Astrocyte (in vitro differentiated cells and primary cell): ENCODE measurements at regions not wholly inside any gene's neighbourhood (a gene's known extent, or its start where the extent isn't known, plus 50 kb on each side); places are given as distances from the start of the nearest gene placed in this dataset.

Experiments
- DNase-seq: peaks from one replicate; pipeline ENCODE4 v3.0.0-alpha.2; 2010; ENCODE audit warnings: low read depth
- FAIRE-seq: peaks from 2 replicates; lab custom pipeline; 2011; peaks lifted over from hg19 to GRCh38; lab: Jason Lieb, UNC
- H2AFZ ChIP-seq: 2 replicates; pipeline ENCODE4 v1.6.0; 2012; ENCODE audit warnings: low read depth, low read length, inconsistent platforms
- H3K27ac ChIP-seq: 2 replicates; pipeline ENCODE4 v1.5.1; 2011; ENCODE audit warnings: low read depth, low read length, inconsistent platforms
- H3K27me3 ChIP-seq: 2 replicates; pipeline ENCODE4 v1.6.0; 2011; ENCODE audit warnings: low read length, inconsistent platforms; ENCODE audit not compliant: insufficient read depth
- H3K36me3 ChIP-seq: 2 replicates; pipeline ENCODE4 v1.5.1; 2011; ENCODE audit warnings: low read length, inconsistent platforms; ENCODE audit not compliant: insufficient read depth
- H3K4me1 ChIP-seq: 2 replicates; pipeline ENCODE4 v1.5.1; 2011; ENCODE audit warnings: low read length, inconsistent platforms; ENCODE audit not compliant: insufficient read depth
- H3K4me2 ChIP-seq: 2 replicates; pipeline ENCODE4 v1.6.0; 2012; ENCODE audit warnings: low read length, inconsistent platforms
- H3K4me3 ChIP-seq: 2 replicates; pipeline ENCODE4 v1.5.1; 2011; ENCODE audit warnings: low read depth, mild to moderate bottlenecking, low read length, inconsistent platforms; ENCODE audit not compliant: insufficient read depth
- H3K79me2 ChIP-seq: 2 replicates; pipeline ENCODE4 v1.6.0; 2012; ENCODE audit warnings: mild to moderate bottlenecking, low read length, inconsistent platforms; ENCODE audit not compliant: insufficient read depth
- H3K9ac ChIP-seq: 2 replicates; pipeline ENCODE4 v1.6.0; 2012; ENCODE audit warnings: mild to moderate bottlenecking, low read length, inconsistent platforms
- H3K9me3 ChIP-seq: 2 replicates; pipeline ENCODE4 v1.5.1; 2012; ENCODE audit warnings: low read depth, mild to moderate bottlenecking, low read length, inconsistent platforms; ENCODE audit not compliant: insufficient read depth
- H4K20me1 ChIP-seq: 2 replicates; pipeline ENCODE4 v1.6.0; 2012; ENCODE audit warnings: low read length, inconsistent platforms; ENCODE audit not compliant: insufficient read depth
- H3K27ac Mint-ChIP-seq: one replicate; pipeline ENCODE4 v1.8.0; 2021; ENCODE audit warnings: mild to moderate bottlenecking, mixed read lengths; ENCODE audit not compliant: unreplicated experiment
- H3K27me3 Mint-ChIP-seq: one replicate; pipeline ENCODE4 v1.8.0; 2021; ENCODE audit warnings: low read depth, mixed read lengths; ENCODE audit not compliant: unreplicated experiment
- H3K36me3 Mint-ChIP-seq: one replicate; pipeline ENCODE4 v1.8.0; 2021; ENCODE audit warnings: low read depth, mixed read lengths; ENCODE audit not compliant: unreplicated experiment
- H3K4me1 Mint-ChIP-seq: one replicate; pipeline ENCODE4 v1.8.0; 2021; ENCODE audit warnings: low read depth, mixed read lengths; ENCODE audit not compliant: unreplicated experiment
- H3K4me3 Mint-ChIP-seq: one replicate; pipeline ENCODE4 v1.8.0; 2021; ENCODE audit warnings: mild to moderate bottlenecking, moderate library complexity, mixed read lengths; ENCODE audit not compliant: unreplicated experiment
- H3K9me3 Mint-ChIP-seq: one replicate; pipeline ENCODE4 v1.8.0; 2021; ENCODE audit warnings: mild to moderate bottlenecking, mixed read lengths; ENCODE audit not compliant: unreplicated experiment
- CTCF ChIP-seq: IDR thresholded peaks from 2 replicates; pipeline ENCODE4 v1.5.1; 2011; ENCODE audit warnings: low read depth, mild to moderate bottlenecking, inconsistent platforms, low read length, moderate library complexity; ENCODE audit not compliant: insufficient read depth
- EZH2 ChIP-seq: IDR thresholded peaks from 2 replicates; pipeline ENCODE4 v1.6.1; 2012; ENCODE audit warnings: mild to moderate bottlenecking, low read length, inconsistent platforms; ENCODE audit not compliant: insufficient read depth

- Histone ChIP-seq H3K9me3 (peaks cover 3% of the 10 kb centered on the region), H3K4me3 (no peak overlapping the region), H3K4me2 (no peak overlapping the region), H3K9ac (no peak overlapping the region), H4K20me1 (no peaks in the 10 kb centered on the region), H3K79me2 (no peaks in the 10 kb centered on the region), H3K27me3 (no peaks in the 10 kb centered on the region), H3K4me1 (peaks cover 5% of the 10 kb centered on the region), H3K36me3 (no peaks in the 10 kb centered on the region), H3K27ac (no peak overlapping the region), H2AFZ (no peak overlapping the region)
- DNase-seq (no peak), FAIRE-seq (no peak)
- TF ChIP-seq CTCF (no peak), EZH2 (no peak)
- no peak overlapping the region for H3K27ac Mint-ChIP-seq
- H3K4me3 Mint-ChIP-seq: no peak overlapping the region
- peaks cover 7% of the 10 kb centered on the region for H3K9me3 Mint-ChIP-seq
- no peaks in the 10 kb centered on the region for H3K36me3 Mint-ChIP-seq
- peaks cover 3% of the 10 kb centered on the region for H3K4me1 Mint-ChIP-seq
- H3K27me3 Mint-ChIP-seq: no peaks in the 10 kb centered on the region
Measured at GRCh38 chr13:109940637-109941036, 154.3 kb upstream of the IRS2 start.

GRCh38 chr13:109939838-109940237 is 153.5 kb upstream of the IRS2 start:
- FAIRE-seq: no peak
- no peak for DNase-seq

More at GRCh38 chr13:109939838-109940237, 153.5 kb upstream of the IRS2 start:
- H3K4me2 ChIP-seq: no peak overlapping the region
- H3K27ac ChIP-seq: no peak overlapping the region
- no peak overlapping the region for H3K4me3 ChIP-seq
- H3K9me3 Mint-ChIP-seq: peaks cover 7% of the 10 kb centered on the region
- H3K36me3 ChIP-seq: no peaks in the 10 kb centered on the region
- no peaks in the 10 kb centered on the region for H3K27me3 ChIP-seq
- H3K79me2 ChIP-seq: no peaks in the 10 kb centered on the region
- H2AFZ ChIP-seq: no peak overlapping the region
- H4K20me1 ChIP-seq: no peaks in the 10 kb centered on the region
- no peak overlapping the region for H3K27ac Mint-ChIP-seq
- no peaks in the 10 kb centered on the region for H3K4me1 Mint-ChIP-seq
- no peak overlapping the region for H3K4me3 Mint-ChIP-seq
- peaks cover 5% of the 10 kb centered on the region for H3K4me1 ChIP-seq
- no peaks in the 10 kb centered on the region for H3K27me3 Mint-ChIP-seq
- no peaks in the 10 kb centered on the region for H3K36me3 Mint-ChIP-seq
- H3K9ac ChIP-seq: no peak overlapping the region
- H3K9me3 ChIP-seq: no peaks in the 10 kb centered on the region
- TF ChIP-seq CTCF: no peak
- no peak for TF ChIP-seq EZH2
